ENCODE measurements at regions not wholly inside any gene's neighbourhood (a gene's known extent, or its start where the extent isn't known, plus 50 kb on each side); places are given as distances from the start of the nearest gene placed in this dataset.

GRCh38 chr21:17440969-17441368, 71.9 kb upstream of the CXADR start:
- DNase-seq, result no peak

- no peak for DNase-seq
Observed at GRCh38 chr21:17441370-17441769, 71.5 kb upstream of the CXADR start.

GRCh38 chr21:17442165-17442564, 70.7 kb upstream of the CXADR start:
- no peak for DNase-seq

- no peak for DNase-seq
Observed at GRCh38 chr21:17444828-17445227, 68.0 kb upstream of the CXADR start.

- DNase-seq, result no peak
Observed at GRCh38 chr21:17446737-17447136, 66.1 kb upstream of the CXADR start.

- DNase-seq, result no peak
Observed at GRCh38 chr21:17449701-17450100, 63.1 kb upstream of the CXADR start.

- DNase-seq, result no peak
Observed at GRCh38 chr21:17451364-17451891, 61.4 kb upstream of the CXADR start.

GRCh38 chr21:17454315-17455027, 58.4 kb upstream of the CXADR start:
- DNase-seq, result peak; percentile 82

GRCh38 chr21:17455028-17455353, 57.9 kb upstream of the CXADR start:
- no peak for DNase-seq

GRCh38 chr21:17455451-17455850, 57.4 kb upstream of the CXADR start:
- no peak for DNase-seq

GRCh38 chr21:17458279-17458678, 54.6 kb upstream of the CXADR start:
- no peak for DNase-seq

GRCh38 chr21:17460094-17460493, 52.7 kb upstream of the CXADR start:
- DNase-seq, result no peak

- no peak for DNase-seq
Observed at GRCh38 chr21:17461014-17461413, 51.8 kb upstream of the CXADR start.

- no peak for DNase-seq
Observed at GRCh38 chr21:17461582-17461981, 51.3 kb upstream of the CXADR start.

- DNase-seq, result no peak
Observed at GRCh38 chr21:17462276-17462981, 50.4 kb upstream of the CXADR start.
